CD1c-positive myeloid dendritic cell (primary cell): ENCODE measurements at regions not wholly inside any gene's neighbourhood (a gene's known extent, or its start where the extent isn't known, plus 50 kb on each side); places are given as distances from the start of the nearest gene placed in this dataset.
A peak's percentile ranks its signal among the peaks of the same experiment; 100 is the strongest.

Experiments used
- DNase-seq: peaks from one replicate; pipeline ENCODE4 v3.0.0-alpha.2; 2016; ENCODE audit errors: extremely low spot score

GRCh38 chr1:186620566-186621350 is 59.5 kb downstream of the PTGS2 start:
- DNase-seq = peak; percentile 26

GRCh38 chr1:186618401-186619170 is 61.6 kb downstream of the PTGS2 start:
- peak; percentile 91 for DNase-seq

GRCh38 chr1:186617926-186618325 is 62.3 kb downstream of the PTGS2 start:
- peak; percentile 40 for DNase-seq

GRCh38 chr1:186616511-186616910 is 63.7 kb downstream of the PTGS2 start:
- no peak for DNase-seq

- DNase-seq = no peak
Observed at GRCh38 chr1:186615332-186615731, 64.9 kb downstream of the PTGS2 start.

GRCh38 chr1:186611156-186611555 is 69.1 kb downstream of the PTGS2 start:
- peak; percentile 17 for DNase-seq

- no peak for DNase-seq
Observed at GRCh38 chr1:186609183-186609582, 71.0 kb downstream of the PTGS2 start.

GRCh38 chr1:186605762-186606350 is 74.4 kb downstream of the PTGS2 start:
- DNase-seq = peak; percentile 68

- DNase-seq = peak; percentile 10
Observed at GRCh38 chr1:186595969-186596368, 84.3 kb downstream of the PTGS2 start.

- no peak for DNase-seq
Observed at GRCh38 chr1:186578325-186579016, 101.8 kb downstream of the PTGS2 start.

GRCh38 chr1:186577633-186578032 is 102.6 kb downstream of the PTGS2 start:
- no peak for DNase-seq

- DNase-seq = no peak
Observed at GRCh38 chr1:186577216-186577615, 103.0 kb downstream of the PTGS2 start.

- DNase-seq = peak; percentile 3
Observed at GRCh38 chr1:186575348-186575747, 104.9 kb downstream of the PTGS2 start.

- DNase-seq = no peak
Observed at GRCh38 chr1:186574926-186575325, 105.3 kb downstream of the PTGS2 start.

- DNase-seq = no peak
Observed at GRCh38 chr1:186572509-186572908, 107.7 kb downstream of the PTGS2 start.

GRCh38 chr1:186571771-186572170 is 108.5 kb downstream of the PTGS2 start:
- DNase-seq = no peak

GRCh38 chr1:186569856-186570255 is 108.9 kb upstream of the PDC start:
- no peak for DNase-seq

GRCh38 chr1:186568221-186568620 is 107.3 kb upstream of the PDC start:
- no peak for DNase-seq

- DNase-seq = no peak
Observed at GRCh38 chr1:186566140-186566855, 105.4 kb upstream of the PDC start.

GRCh38 chr1:186564582-186564981 is 103.7 kb upstream of the PDC start:
- no peak for DNase-seq

GRCh38 chr1:186559601-186560116 is 98.7 kb upstream of the PDC start:
- DNase-seq = no peak
